SIG-M5 treated with dmso at 0.1 percent for 504 hours (cell line): ENCODE measurements at regions not wholly inside any gene's neighbourhood (a gene's known extent, or its start where the extent isn't known, plus 50 kb on each side); places are given as distances from the start of the nearest gene placed in this dataset.

Source experiments
- DNase-seq: peaks from one replicate; lab custom pipeline; 2025; ENCODE audit not compliant: unreplicated experiment; lab: John Stamatoyannopoulos, UW

- DNase-seq, result no peak
Measured at GRCh38 chr20:58004146-58004545, 224.3 kb downstream of the ANKRD60 start.

- DNase-seq, result no peak
Measured at GRCh38 chr20:58003525-58003924, 224.9 kb downstream of the ANKRD60 start.

- no peak for DNase-seq
Measured at GRCh38 chr20:58002901-58003300, 225.6 kb downstream of the ANKRD60 start.

GRCh38 chr20:58001946-58002345 is 226.5 kb downstream of the ANKRD60 start:
- DNase-seq, result no peak

- no peak for DNase-seq
Measured at GRCh38 chr20:58001381-58001780, 227.1 kb downstream of the ANKRD60 start.

- DNase-seq, result no peak
Measured at GRCh38 chr20:58000861-58001260, 227.6 kb downstream of the ANKRD60 start.

- DNase-seq, result peak; percentile 78
Measured at GRCh38 chr20:57999465-58000111, 228.9 kb downstream of the ANKRD60 start.

GRCh38 chr20:57998981-57999464 is 229.4 kb downstream of the ANKRD60 start:
- DNase-seq, result no peak

- no peak for DNase-seq
Measured at GRCh38 chr20:57998276-57998675, 230.2 kb downstream of the ANKRD60 start.

- DNase-seq, result peak; percentile 81
Measured at GRCh38 chr20:57996936-57997890, 231.2 kb downstream of the ANKRD60 start.

- no peak for DNase-seq
Measured at GRCh38 chr20:57996465-57996864, 232.0 kb downstream of the ANKRD60 start.

GRCh38 chr20:57995381-57995977 is 233.0 kb downstream of the ANKRD60 start:
- no peak for DNase-seq

GRCh38 chr20:57993716-57994431 is 234.6 kb downstream of the ANKRD60 start:
- no peak for DNase-seq

- peak; percentile 31 for DNase-seq
Measured at GRCh38 chr20:57991211-57991881, 237.1 kb downstream of the ANKRD60 start.

- no peak for DNase-seq
Measured at GRCh38 chr20:57990396-57990987, 238.0 kb downstream of the ANKRD60 start.

GRCh38 chr20:57988828-57989227 is 239.6 kb downstream of the ANKRD60 start:
- DNase-seq, result no peak

GRCh38 chr20:57988422-57988821 is 240.0 kb downstream of the ANKRD60 start:
- no peak for DNase-seq

GRCh38 chr20:57987659-57988058 is 240.8 kb downstream of the ANKRD60 start:
- no peak for DNase-seq

GRCh38 chr20:57986666-57987065 is 241.8 kb downstream of the ANKRD60 start:
- no peak for DNase-seq

- DNase-seq, result no peak
Measured at GRCh38 chr20:57985278-57985677, 243.2 kb downstream of the ANKRD60 start.
